HEK293 (cell line): ENCODE measurements at regions not wholly inside any gene's neighbourhood (a gene's known extent, or its start where the extent isn't known, plus 50 kb on each side); places are given as distances from the start of the nearest gene placed in this dataset.

Experiments
- CTCF ChIA-PET: fragments of 350-600 bp; formaldehyde crosslinking; extraction: SDS; loops from one replicate; lab custom pipeline; 2021; ENCODE audit warnings: antibody characterized with exemption; lab: Yijun Ruan, JAX
- POLR2A ChIA-PET: fragments of 300-600 bp; formaldehyde crosslinking; extraction: SDS; loops from one replicate; lab custom pipeline; 2020; ENCODE audit warnings: antibody characterized with exemption, inconsistent platforms; lab: Yijun Ruan, JAX
- H3K27ac ChIP-seq: fragments of 200-500 bp; sonication (Bioruptor generic); 2 replicates; pipeline ENCODE4 v1.5.1; 2014; ENCODE audit warnings: low read depth, low read length, control low read depth, inconsistent platforms; ENCODE audit errors: extremely low read depth
- H3K36me3 ChIP-seq, 2 experiments: fragments of 200-500 bp in 1 of 2; sonication (Bioruptor generic) in 1 of 2; 1 replicate in 1 of 2; 2 replicates in 1 of 2; pipeline ENCODE4 v1.5.1; 2014 to 2017; ENCODE audit warnings: inconsistent platforms in 2 of 2, low read length in 2 of 2; ENCODE audit not compliant: control insufficient read depth in 2 of 2, insufficient read depth in 1 of 2
- H3K4me1 ChIP-seq: fragments of 200-500 bp; sonication (Bioruptor generic); 2 replicates; pipeline ENCODE4 v1.5.1; 2014; ENCODE audit warnings: mild to moderate bottlenecking, low read length, inconsistent platforms; ENCODE audit not compliant: control insufficient read depth, insufficient read depth
- H3K4me3 ChIP-seq: 2 replicates; pipeline ENCODE4 v1.5.1; 2011; ENCODE audit warnings: low read depth, mild to moderate bottlenecking, control low read depth, low read length, moderate library complexity
- H3K9me3 ChIP-seq: fragments of 200-500 bp; sonication (Bioruptor generic); 2 replicates; pipeline ENCODE4 v1.5.1; 2014; ENCODE audit warnings: low read depth, low read length, inconsistent platforms; ENCODE audit not compliant: control insufficient read depth, insufficient read depth
- ATF2 ChIP-seq: fragments of 450-650 bp; formaldehyde crosslinking; IDR thresholded peaks from 2 replicates; pipeline ENCODE4 v1.5.1; 2016; ENCODE audit warnings: missing biosample characterization, missing genetic modification characterization, low read depth
- BCL11B ChIP-seq: fragments of 450-650 bp; formaldehyde crosslinking; IDR thresholded peaks from 2 replicates; pipeline ENCODE4 v1.5.1; 2016; ENCODE audit warnings: low read depth, missing biosample characterization, missing genetic modification characterization
- GLIS1 ChIP-seq: fragments of 450-650 bp; formaldehyde crosslinking; IDR thresholded peaks from 2 replicates; pipeline ENCODE4 v1.5.1; 2016; ENCODE audit warnings: missing biosample characterization, missing genetic modification characterization
- KLF9 ChIP-seq: fragments of 450-650 bp; formaldehyde crosslinking; IDR thresholded peaks from 2 replicates; pipeline ENCODE4 v1.5.1; 2016; ENCODE audit warnings: missing biosample characterization, missing genetic modification characterization, low read depth
- PRDM4 ChIP-seq: fragments of 450-650 bp; formaldehyde crosslinking; IDR thresholded peaks from 2 replicates; pipeline ENCODE4 v1.5.1; 2017; ENCODE audit warnings: missing biosample characterization, missing genetic modification characterization
- REPIN1 ChIP-seq: fragments of 450-650 bp; formaldehyde crosslinking; IDR thresholded peaks from 2 replicates; pipeline ENCODE4 v1.5.1; 2017; ENCODE audit warnings: missing biosample characterization, missing genetic modification characterization, low read depth
- TSHZ1 ChIP-seq: fragments of 450-650 bp; formaldehyde crosslinking; IDR thresholded peaks from 2 replicates; pipeline ENCODE4 v1.5.1; 2016; ENCODE audit warnings: missing biosample characterization, missing genetic modification characterization, borderline replicate concordance
- WT1 ChIP-seq: fragments of 450-650 bp; formaldehyde crosslinking; IDR thresholded peaks from 2 replicates; pipeline ENCODE4 v1.5.1; 2016; ENCODE audit warnings: missing biosample characterization, missing genetic modification characterization
- ZBTB10 ChIP-seq: fragments of 450-650 bp; formaldehyde crosslinking; IDR thresholded peaks from 2 replicates; pipeline ENCODE4 v1.5.1; 2016; ENCODE audit warnings: missing biosample characterization, missing genetic modification characterization
- ZEB2 ChIP-seq: fragments of 450-650 bp; formaldehyde crosslinking; IDR thresholded peaks from 2 replicates; pipeline ENCODE4 v1.5.1; 2016; ENCODE audit warnings: missing biosample characterization, missing genetic modification characterization
- ZFHX2 ChIP-seq: fragments of 450-650 bp; formaldehyde crosslinking; conservative IDR thresholded peaks from 2 replicates; pipeline ENCODE4 v1.5.1; 2016; ENCODE audit warnings: missing biosample characterization, missing genetic modification characterization
- ZNF155 ChIP-seq: fragments of 450-650 bp; formaldehyde crosslinking; IDR thresholded peaks from 2 replicates; pipeline ENCODE4 v1.5.1; 2016; ENCODE audit warnings: missing biosample characterization, missing genetic modification characterization
- ZNF169 ChIP-seq: fragments of 450-650 bp; formaldehyde crosslinking; IDR thresholded peaks from 2 replicates; pipeline ENCODE4 v1.5.1; 2016; ENCODE audit warnings: missing biosample characterization, missing genetic modification characterization
- ZNF202 ChIP-seq: fragments of 450-650 bp; formaldehyde crosslinking; IDR thresholded peaks from 2 replicates; pipeline ENCODE4 v1.5.1; 2016; ENCODE audit warnings: missing biosample characterization, missing genetic modification characterization, borderline replicate concordance
- ZNF558 ChIP-seq: fragments of 450-650 bp; formaldehyde crosslinking; IDR thresholded peaks from 2 replicates; pipeline ENCODE4 v1.5.1; 2016; ENCODE audit warnings: missing biosample characterization, missing genetic modification characterization
- ZNF571 ChIP-seq: fragments of 450-650 bp; formaldehyde crosslinking; IDR thresholded peaks from 2 replicates; pipeline ENCODE4 v1.5.0; 2017; ENCODE audit warnings: missing biosample characterization, missing genetic modification characterization
- ZNF600 ChIP-seq: fragments of 450-650 bp; formaldehyde crosslinking; IDR thresholded peaks from 2 replicates; pipeline ENCODE4 v1.5.1; 2016; ENCODE audit warnings: missing biosample characterization, missing genetic modification characterization
- ZNF621 ChIP-seq: fragments of 450-650 bp; formaldehyde crosslinking; IDR thresholded peaks from 2 replicates; pipeline ENCODE4 v1.5.1; 2017; ENCODE audit warnings: missing biosample characterization, missing genetic modification characterization
- ZNF629 ChIP-seq: fragments of 450-650 bp; formaldehyde crosslinking; IDR thresholded peaks from 2 replicates; pipeline ENCODE4 v1.5.1; 2017; ENCODE audit warnings: missing biosample characterization, missing genetic modification characterization
- ZNF830 ChIP-seq: fragments of 450-650 bp; IDR thresholded peaks from 2 replicates; pipeline ENCODE4 v1.5.0; 2018; ENCODE audit warnings: missing biosample characterization, missing genetic modification characterization, low read depth, mild to moderate bottlenecking, moderate library complexity
- ZXDB ChIP-seq: fragments of 450-650 bp; formaldehyde crosslinking; IDR thresholded peaks from 2 replicates; pipeline ENCODE4 v1.5.1; 2016; ENCODE audit warnings: missing biosample characterization, missing genetic modification characterization

GRCh38 chr1:215004121-215004827 is 78.3 kb upstream of the KCNK2 start:
- CTCF ChIA-PET, result interaction anchor here (0.7 kb wide), 1 partner anchor 33 kb away, joined by 3 read pairs; no protein-coding TSS in a partner anchor
- no peak for TF ChIP-seq ZNF155 (tag by site-specific recombination)
- no peak for TF ChIP-seq WT1 (tag by site-specific recombination)
- TF ChIP-seq ZNF629 (tag by site-specific recombination), result no peak
- no peak for TF ChIP-seq KLF9 (tag by site-specific recombination)
- TF ChIP-seq ZNF169 (tag by site-specific recombination), result no peak
- TF ChIP-seq ZXDB (tag by site-specific recombination), result no peak
- no peak for TF ChIP-seq ATF2 (tag by site-specific recombination)
- no peak for TF ChIP-seq ZNF600 (tag by site-specific recombination)
- no peak overlapping the region for H3K27ac ChIP-seq
- H3K4me3 ChIP-seq, result no peak overlapping the region
- no peaks in the 10 kb centered on the region for H3K36me3 ChIP-seq
- peaks cover 17% of the 10 kb centered on the region for H3K4me1 ChIP-seq
- POLR2A ChIA-PET, result no interaction called here
- H3K9me3 ChIP-seq, result no peaks in the 10 kb centered on the region

- ChIA-PET CTCF (no interaction called here), POLR2A (no interaction called here)
- H3K4me3 ChIP-seq, result no peak overlapping the region
- H3K9me3 ChIP-seq, result no peaks in the 10 kb centered on the region
- H3K4me1 ChIP-seq, result peaks cover 17% of the 10 kb centered on the region
- H3K36me3 ChIP-seq, result no peaks in the 10 kb centered on the region
- H3K27ac ChIP-seq, result no peak overlapping the region
- TF ChIP-seq ZBTB10 (tag by site-specific recombination) (no peak), GLIS1 (no peak), ZNF830 (no peak), ZNF558 (tag by site-specific recombination) (no peak), ZXDB (tag by site-specific recombination) (no peak)
Observed at GRCh38 chr1:215005078-215005477, 77.5 kb upstream of the KCNK2 start.

GRCh38 chr1:215005656-215006345 is 76.7 kb upstream of the KCNK2 start:
- H3K4me3 ChIP-seq, result no peak overlapping the region
- CTCF ChIA-PET, result no interaction called here
- no peaks in the 10 kb centered on the region for H3K36me3 ChIP-seq
- H3K27ac ChIP-seq, result no peak overlapping the region
- H3K4me1 ChIP-seq, result peaks cover 17% of the 10 kb centered on the region
- H3K9me3 ChIP-seq, result no peaks in the 10 kb centered on the region
- POLR2A ChIA-PET, result no interaction called here
- TF ChIP-seq ZFHX2 (tag by site-specific recombination) (no peak), REPIN1 (tag by site-specific recombination) (no peak), BCL11B (tag by site-specific recombination) (no peak), PRDM4 (no peak), ZNF202 (no peak), ZEB2 (tag by site-specific recombination) (no peak), ZNF571 (tag by site-specific recombination) (no peak), TSHZ1 (tag by site-specific recombination) (no peak), ZNF621 (tag by site-specific recombination) (no peak), ZNF169 (tag by site-specific recombination) (no peak)
